HK-2 (cell line): ENCODE measurements at regions not wholly inside any gene's neighbourhood (a gene's known extent, or its start where the extent isn't known, plus 50 kb on each side); places are given as distances from the start of the nearest gene placed in this dataset.
A peak's percentile ranks its signal among the peaks of the same experiment; 100 is the strongest.

ENCODE experiments used
- DNase-seq: peaks from one replicate; pipeline ENCODE4 v3.0.0-alpha.2; 2018; ENCODE audit not compliant: unreplicated experiment

- DNase-seq: peak; percentile 65
Measured at GRCh38 chr18:37778417-37779165, 213.0 kb upstream of the CELF4 start.

DNA sequence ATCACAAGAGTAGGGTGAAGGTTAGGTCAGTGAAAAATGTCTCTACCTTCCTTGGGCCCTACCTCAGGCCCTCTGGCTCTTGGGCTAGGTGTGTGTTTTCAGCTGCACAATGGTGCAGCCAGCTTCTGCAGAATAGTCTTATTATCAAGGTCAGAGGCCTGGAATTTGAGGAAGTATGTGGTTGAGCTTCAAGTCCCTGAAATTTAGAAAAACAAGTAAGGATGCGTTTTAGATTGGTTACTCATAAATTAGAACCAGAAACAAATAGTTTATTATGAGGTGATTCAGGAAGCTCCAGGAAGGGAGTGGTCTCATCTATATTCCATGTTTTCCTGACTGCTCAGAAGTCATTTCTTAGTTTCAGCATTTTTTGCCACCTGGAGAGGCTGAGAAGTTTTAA lies 204.2 kb upstream of the CELF4 start:
- DNase-seq: no peak

- DNase-seq: no peak
Measured at GRCh38 chr18:37764541-37765288, 199.1 kb upstream of the CELF4 start.

GRCh38 chr18:37762076-37762621 lies 196.6 kb upstream of the CELF4 start:
- DNase-seq: no peak

DNA sequence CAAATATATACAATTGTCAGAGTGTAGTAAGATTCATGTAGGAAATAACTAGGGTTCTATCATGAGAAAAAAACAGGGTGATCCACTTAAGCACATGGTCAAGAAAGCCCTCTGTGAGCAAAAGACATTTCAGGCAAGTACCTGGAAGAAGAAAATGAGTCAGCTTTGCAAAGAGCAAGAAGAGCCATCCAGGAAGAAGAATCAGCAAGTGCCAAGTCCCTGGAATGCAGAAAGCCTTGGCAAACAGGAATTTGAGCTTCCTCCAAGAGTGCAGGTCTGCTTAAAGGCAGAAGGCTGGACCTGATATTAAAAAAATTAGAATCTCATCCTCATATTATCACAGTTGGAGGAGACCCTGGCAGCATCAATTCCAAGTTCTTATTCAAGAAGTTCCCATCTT lies 188.5 kb upstream of the CELF4 start:
- no peak for DNase-seq

GRCh38 chr18:37742436-37742835 lies 176.8 kb upstream of the CELF4 start:
- no peak for DNase-seq

DNA sequence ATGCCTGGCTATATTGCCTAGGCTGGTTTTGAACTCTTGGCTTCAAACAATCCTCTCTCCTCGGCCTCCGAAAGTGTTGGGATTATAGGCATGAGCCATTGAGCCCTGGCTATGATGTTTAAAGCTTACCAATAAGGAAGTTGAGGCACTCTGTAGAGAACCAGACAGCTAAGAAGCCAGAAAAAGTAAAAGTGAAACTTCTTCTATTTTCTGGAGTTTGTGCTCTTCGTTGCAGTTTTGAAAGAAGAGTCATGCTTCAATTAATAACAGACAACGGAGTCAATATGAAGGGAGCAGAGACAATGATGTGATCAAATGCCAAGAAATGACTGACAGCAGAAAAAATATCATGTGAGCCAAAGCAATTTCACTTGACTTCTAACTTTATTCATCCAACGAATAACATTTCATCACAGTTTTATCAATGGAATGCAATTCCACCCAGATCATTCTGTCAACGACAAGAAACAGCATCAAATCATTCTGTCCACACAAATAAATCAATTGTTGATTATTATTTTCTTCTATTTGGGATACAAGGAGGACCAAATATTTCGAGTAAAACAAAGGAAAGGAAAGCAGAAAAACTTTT lies 175.5 kb upstream of the CELF4 start:
- DNase-seq: no peak

DNA sequence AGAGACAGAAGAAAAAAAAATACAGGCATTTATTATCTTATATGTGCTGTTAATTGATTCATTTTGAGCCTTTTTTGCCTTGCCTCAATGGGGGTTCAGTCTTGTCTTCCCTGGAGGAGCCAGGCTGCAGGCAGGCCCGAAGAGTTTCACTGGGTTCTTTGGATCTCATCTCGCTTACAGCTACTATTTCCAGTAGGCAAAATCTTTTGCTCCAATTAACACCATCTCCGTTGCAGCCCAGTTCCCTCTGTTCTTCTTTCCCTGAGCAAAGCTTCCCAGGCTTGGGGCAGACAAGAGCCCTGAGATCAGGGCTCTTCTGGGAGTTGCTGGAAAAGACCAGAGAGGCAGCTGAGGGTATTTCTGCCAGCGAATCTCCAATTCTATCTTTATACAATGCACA lies 168.8 kb upstream of the CELF4 start:
- DNase-seq: no peak

DNA sequence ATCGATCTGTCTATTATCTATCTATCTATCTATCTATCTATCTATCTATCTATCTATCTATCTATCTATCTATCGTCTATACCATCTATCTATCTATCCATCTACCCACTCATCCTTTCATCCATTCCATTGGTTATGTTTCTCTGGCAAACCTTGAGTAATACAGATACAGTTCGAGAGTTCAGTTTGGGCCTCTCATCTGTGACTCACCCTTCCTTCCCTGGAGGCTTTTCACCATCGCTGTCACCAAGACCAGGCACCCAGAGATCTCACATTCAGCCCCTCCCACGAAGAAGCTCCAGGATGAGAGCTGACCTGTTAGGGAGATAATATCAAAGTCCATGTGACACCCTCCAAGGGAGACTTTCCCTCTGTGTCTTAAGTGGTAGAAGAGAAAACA lies 164.1 kb upstream of the CELF4 start:
- DNase-seq: no peak

- no peak for DNase-seq
Measured at GRCh38 chr18:37724206-37724605, 158.6 kb upstream of the CELF4 start.

DNA sequence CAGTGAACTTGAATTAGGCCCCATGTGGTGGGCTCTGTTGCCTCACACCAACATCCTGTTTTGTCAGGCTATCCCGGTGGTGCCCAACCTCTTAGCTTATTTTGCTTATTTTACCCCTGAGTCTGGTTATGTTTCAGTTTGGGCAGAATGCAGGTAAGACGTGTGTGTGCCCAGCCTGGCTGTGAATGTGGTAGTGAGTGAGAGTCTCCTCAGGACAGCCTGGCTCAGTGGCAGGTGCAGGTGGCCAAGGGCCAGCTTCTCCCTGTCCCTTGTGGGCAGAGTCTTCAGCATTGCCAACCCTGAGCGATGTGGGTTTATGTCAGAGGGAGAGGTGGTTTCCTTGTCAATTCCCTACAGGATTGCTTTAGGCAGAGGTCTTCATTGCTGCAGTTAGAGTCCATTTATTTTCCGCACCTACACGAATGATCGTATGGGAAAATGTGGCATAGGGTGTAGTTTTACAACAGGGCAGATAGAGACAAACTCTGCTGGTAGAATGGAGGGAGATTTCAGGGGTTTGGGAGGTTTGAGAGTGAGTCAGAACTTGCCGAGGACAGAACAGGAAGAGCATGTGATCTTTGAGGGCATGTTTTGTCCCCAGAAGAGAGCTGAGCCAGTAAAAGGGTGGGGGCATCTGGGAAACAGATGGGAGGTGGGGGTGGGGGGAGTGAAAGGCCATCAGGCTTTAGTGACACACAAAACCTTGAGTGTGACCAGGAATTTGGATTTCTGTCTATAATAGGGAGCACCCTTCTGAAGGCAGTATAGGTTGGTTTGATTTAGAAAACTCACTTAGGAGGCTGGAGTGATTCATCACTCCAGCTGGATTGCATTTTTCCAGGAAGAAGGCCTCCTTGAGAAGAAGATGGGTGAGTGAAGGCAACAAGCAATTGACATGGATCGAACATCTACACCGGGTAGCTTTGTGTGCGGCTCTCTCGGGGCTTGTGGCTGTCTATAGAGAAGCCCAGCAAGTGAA lies 156.2 kb upstream of the CELF4 start:
- peak; percentile 6 for DNase-seq

DNA sequence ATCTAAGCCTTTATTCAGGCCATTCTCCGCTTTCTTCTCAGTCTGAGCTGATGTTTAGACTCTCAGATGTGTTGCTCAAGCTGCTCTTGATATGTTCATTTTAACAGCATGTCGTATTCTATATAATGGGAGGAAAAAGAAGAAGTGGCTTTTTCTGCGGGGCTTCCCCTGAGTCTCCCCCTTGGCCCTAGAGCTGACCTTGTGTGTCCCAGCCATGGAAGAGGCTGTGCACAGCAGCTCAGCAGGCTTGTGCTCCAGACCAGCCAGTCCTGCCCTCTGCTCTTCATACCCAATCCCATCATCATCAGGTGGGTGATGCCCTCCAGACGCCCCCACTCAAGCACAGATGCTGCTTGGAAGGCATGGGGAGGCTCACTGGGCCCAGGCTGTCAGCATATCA lies 155.1 kb upstream of the CELF4 start:
- no peak for DNase-seq

GRCh38 chr18:37717656-37718055 lies 152.1 kb upstream of the CELF4 start:
- no peak for DNase-seq

DNA sequence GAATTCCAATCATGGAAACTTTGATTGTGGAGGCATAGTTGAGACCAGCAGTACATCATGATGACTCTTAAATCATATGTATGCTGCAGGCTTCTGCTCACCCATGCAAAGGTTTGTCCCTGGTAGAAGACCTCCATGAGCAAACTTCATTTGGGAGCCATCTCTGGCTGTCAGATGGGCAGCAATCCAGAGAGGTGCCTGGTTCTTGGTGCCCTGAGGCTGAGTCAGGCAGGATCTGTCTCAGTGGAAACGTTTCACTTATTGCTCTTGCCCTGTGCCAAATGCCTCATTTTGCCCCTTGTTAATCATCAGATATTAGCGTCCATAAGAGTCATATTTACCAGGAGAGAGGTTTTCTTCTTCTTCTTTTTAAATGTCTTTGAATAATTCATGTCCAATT lies 151.5 kb upstream of the CELF4 start:
- DNase-seq: no peak

GRCh38 chr18:37716106-37716735 lies 150.6 kb upstream of the CELF4 start:
- no peak for DNase-seq

GRCh38 chr18:37714691-37715090 lies 149.1 kb upstream of the CELF4 start:
- DNase-seq: no peak

GRCh38 chr18:37712776-37713175 lies 147.2 kb upstream of the CELF4 start:
- no peak for DNase-seq

DNA sequence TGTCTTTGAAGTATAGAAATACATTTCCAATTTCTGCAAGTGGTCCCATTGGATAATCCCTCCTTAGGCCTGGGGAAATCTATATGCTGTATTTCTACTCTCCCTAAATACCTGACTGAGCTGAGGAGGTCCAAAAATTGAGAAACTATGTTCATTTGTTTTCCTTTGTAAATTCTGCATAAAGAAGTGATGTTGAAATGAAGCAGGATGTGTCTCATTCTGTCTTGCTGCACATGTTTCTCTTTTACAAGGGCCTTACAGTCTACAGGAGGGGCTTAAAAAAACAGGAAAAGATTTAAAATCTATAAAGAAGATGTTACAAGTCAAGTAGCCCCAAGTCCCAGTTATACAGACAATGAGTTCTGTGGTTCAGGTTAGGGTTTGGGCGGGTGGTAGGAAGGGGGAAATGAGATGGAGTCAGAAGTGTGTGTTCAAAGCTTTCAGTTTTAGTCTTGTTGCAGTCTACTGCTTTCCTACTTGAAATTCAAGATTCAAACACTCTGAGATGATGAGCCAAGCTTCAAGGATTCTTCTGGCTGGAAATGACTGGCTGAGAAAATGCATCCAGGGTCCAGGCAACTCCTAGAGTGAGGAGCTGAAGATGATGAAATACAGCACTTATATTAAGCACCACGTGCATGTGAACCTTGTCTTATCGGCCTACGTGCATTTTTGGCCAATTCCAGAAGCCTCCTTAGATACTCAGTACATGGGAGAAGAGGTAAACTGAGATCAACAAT lies 146.3 kb upstream of the CELF4 start:
- no peak for DNase-seq

DNA sequence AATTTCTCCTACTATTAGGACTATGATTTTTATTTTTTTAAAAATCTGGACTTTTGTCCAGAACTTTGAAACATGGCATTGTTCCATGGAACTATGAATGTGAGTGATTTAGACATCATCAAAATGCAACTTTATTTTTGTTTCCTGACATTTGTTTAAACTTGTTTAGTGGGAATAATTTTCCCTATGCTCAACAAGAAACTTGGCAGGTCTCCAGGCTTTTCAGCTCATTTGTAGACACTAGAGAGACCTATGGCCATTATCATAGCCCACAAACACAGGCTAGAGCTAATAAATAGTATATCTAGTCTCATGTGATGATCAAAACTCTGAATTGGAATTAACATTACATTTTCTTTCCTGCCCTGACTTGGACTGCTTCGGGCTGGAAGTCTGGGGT lies 145.1 kb upstream of the CELF4 start:
- no peak for DNase-seq

GRCh38 chr18:37709740-37710139 lies 144.1 kb upstream of the CELF4 start:
- no peak for DNase-seq
